ENCODE measurements at regions not wholly inside any gene's neighbourhood (a gene's known extent, or its start where the extent isn't known, plus 50 kb on each side); places are given as distances from the start of the nearest gene placed in this dataset.

GRCh38 chr14:61847861-61848260 is 85.6 kb downstream of the SNAPC1 start:
- DNase-seq, result no peak

- no peak for DNase-seq
Observed at GRCh38 chr14:61854898-61855297, 92.7 kb downstream of the SNAPC1 start.

- peak; percentile 75 for DNase-seq
Observed at GRCh38 chr14:61860294-61860918, 98.2 kb downstream of the SNAPC1 start.

- no peak for DNase-seq
Observed at GRCh38 chr14:61861320-61861865, 99.2 kb downstream of the SNAPC1 start.

- DNase-seq, result no peak
Observed at GRCh38 chr14:61864329-61864898, 102.2 kb downstream of the SNAPC1 start.

- no peak for DNase-seq
Observed at GRCh38 chr14:61866932-61867920, 105.0 kb downstream of the SNAPC1 start.

GRCh38 chr14:61868846-61869245 is 106.6 kb downstream of the SNAPC1 start:
- no peak for DNase-seq

GRCh38 chr14:61870163-61870562 is 107.9 kb downstream of the SNAPC1 start:
- no peak for DNase-seq

GRCh38 chr14:61872452-61872851 is 110.2 kb downstream of the SNAPC1 start:
- DNase-seq, result no peak

GRCh38 chr14:61875483-61875882 is 113.3 kb downstream of the SNAPC1 start:
- no peak for DNase-seq

GRCh38 chr14:61876362-61877034 is 114.3 kb downstream of the SNAPC1 start:
- DNase-seq, result no peak

- no peak for DNase-seq
Observed at GRCh38 chr14:61877035-61877390, 114.8 kb downstream of the SNAPC1 start.

GRCh38 chr14:61877768-61878167 is 115.5 kb downstream of the SNAPC1 start:
- no peak for DNase-seq

- DNase-seq, result no peak
Observed at GRCh38 chr14:61878931-61879330, 116.7 kb downstream of the SNAPC1 start.

- no peak for DNase-seq
Observed at GRCh38 chr14:61881046-61881445, 118.8 kb downstream of the SNAPC1 start.

- DNase-seq, result no peak
Observed at GRCh38 chr14:61884711-61885110, 122.5 kb downstream of the SNAPC1 start.

GRCh38 chr14:61885203-61885961 is 123.2 kb downstream of the SNAPC1 start:
- no peak for DNase-seq

- no peak for DNase-seq
Observed at GRCh38 chr14:61887628-61888027, 125.4 kb downstream of the SNAPC1 start.

GRCh38 chr14:61889914-61890351 is 127.7 kb downstream of the SNAPC1 start:
- DNase-seq, result peak; percentile 26

- no peak for DNase-seq
Observed at GRCh38 chr14:61891170-61891569, 128.9 kb downstream of the SNAPC1 start.

- no peak for DNase-seq
Observed at GRCh38 chr14:61891810-61892209, 129.6 kb downstream of the SNAPC1 start.

- no peak for DNase-seq
Observed at GRCh38 chr14:61893371-61893940, 131.2 kb downstream of the SNAPC1 start.
